AG09309 (cell line): ENCODE measurements at regions not wholly inside any gene's neighbourhood (a gene's known extent, or its start where the extent isn't known, plus 50 kb on each side); places are given as distances from the start of the nearest gene placed in this dataset.

Experiments used
- DNase-seq: peaks from one replicate; pipeline ENCODE4 v3.0.0-alpha.2; 2010; ENCODE audit warnings: low read depth
- H3K4me3 ChIP-seq: 2 replicates; pipeline ENCODE4 v1.5.1; 2011; ENCODE audit warnings: mild to moderate bottlenecking, low read depth, low read length, moderate library complexity; ENCODE audit not compliant: control insufficient read depth
- CTCF ChIP-seq: IDR thresholded peaks from 2 replicates; pipeline ENCODE4 v1.5.1; 2011; ENCODE audit warnings: mild to moderate bottlenecking, low read depth, low read length, inconsistent platforms; ENCODE audit not compliant: insufficient read depth, control insufficient read depth; ENCODE audit errors: missing control alignments

GRCh38 chr6:121826156-121826810, 390.8 kb downstream of the GJA1 start:
- TF ChIP-seq CTCF, result no peak
- H3K4me3 ChIP-seq, result no peak overlapping the region
- peak; percentile 67 for DNase-seq

GRCh38 chr6:121828146-121828886, 392.9 kb downstream of the GJA1 start:
- H3K4me3 ChIP-seq, result no peak overlapping the region
- no peak for DNase-seq
- TF ChIP-seq CTCF, result no peak

- H3K4me3 ChIP-seq, result no peak overlapping the region
- no peak for DNase-seq
- TF ChIP-seq CTCF, result no peak
Measured at GRCh38 chr6:121830736-121831135, 395.3 kb downstream of the GJA1 start.

GRCh38 chr6:121835662-121836061, 400.2 kb downstream of the GJA1 start:
- no peak for TF ChIP-seq CTCF
- H3K4me3 ChIP-seq, result no peak overlapping the region
- DNase-seq, result no peak

GRCh38 chr6:121837545-121838229, 402.2 kb downstream of the GJA1 start:
- no peak for TF ChIP-seq CTCF
- no peak for DNase-seq

DNA sequence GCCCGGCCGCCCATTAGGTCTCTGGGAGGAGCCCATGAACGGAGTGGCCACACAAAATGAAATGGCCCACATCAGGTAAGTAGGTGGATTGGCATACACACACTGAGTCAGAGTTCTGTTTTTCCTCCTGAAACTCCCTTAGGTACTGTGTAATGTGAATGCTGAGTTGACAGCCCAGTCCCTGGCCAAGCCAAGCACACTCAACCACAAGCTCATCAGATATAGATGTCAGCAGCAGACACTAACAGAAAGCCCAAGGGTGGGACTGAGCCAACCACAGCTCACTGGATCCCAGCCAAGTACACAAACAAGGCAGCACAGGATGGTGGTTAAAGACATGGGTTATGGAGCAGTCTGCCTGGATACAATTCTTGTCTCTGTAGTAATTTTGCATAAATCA, 403.4 kb downstream of the GJA1 start:
- no peak for DNase-seq
- no peak for TF ChIP-seq CTCF
- no peak overlapping the region for H3K4me3 ChIP-seq

More at GRCh38 chr6:121837545-121838229, 402.2 kb downstream of the GJA1 start:
- no peak overlapping the region for H3K4me3 ChIP-seq
